Thyroid gland (tissue), 4 donors: ENCODE measurements at regions not wholly inside any gene's neighbourhood (a gene's known extent, or its start where the extent isn't known, plus 50 kb on each side); places are given as distances from the start of the nearest gene placed in this dataset.

ENCODE experiments used
- CTCF ChIP-seq, 6 experiments: fragments of 200-600 bp in 3 of 6; fragments of 450-650 bp in 3 of 6; sonication (generic) in 3 of 6; IDR thresholded peaks; one replicate each; pipeline ENCODE4 v1.5.1; 2016 to 2019; ENCODE audit warnings: antibody characterized with exemption in 6 of 6, mild to moderate bottlenecking in 2 of 6, inconsistent platforms in 1 of 6, moderate library complexity in 1 of 6
- POLR2A ChIP-seq, 2 donors: fragments of 450-650 bp; IDR thresholded peaks; one replicate each; pipeline ENCODE4 v1.6.1; 2017; ENCODE audit warnings: antibody characterized with exemption in 2 of 2, mild to moderate bottlenecking in 2 of 2, moderate library complexity in 1 of 2

GRCh38 chr19:28329429-28329828, 883.5 kb downstream of the UQCRFS1 start:
- TF ChIP-seq CTCF (IDR thresholded peaks at IDR 0.05) (no peak), POLR2A (IDR thresholded peaks at IDR 0.05) (no peak)
